Pancreas (tissue), 10 donors: ENCODE measurements at regions not wholly inside any gene's neighbourhood (a gene's known extent, or its start where the extent isn't known, plus 50 kb on each side); places are given as distances from the start of the nearest gene placed in this dataset.

Source experiments
- ATAC-seq, 4 donors: fragments of 200-7000 bp; cut with Tn5 transposase; one replicate each; pipeline versions ENCODE4 v1.8.0 to v1.9.1; 2020; ENCODE audit warnings: mild to moderate bottlenecking in 4 of 4, moderate library complexity in 4 of 4
- DNase-seq, 6 donors: peaks; one replicate each; pipeline ENCODE4 v3.0.0-alpha.2; 2020
- FAIRE-seq: peaks from 2 replicates; lab custom pipeline; 2012; peaks lifted over from hg19 to GRCh38; lab: Jason Lieb, UNC
- H3K27ac ChIP-seq, 4 donors: fragments of 200-600 bp; sonication (generic); 1 replicate in 3 of 4; 2 replicates in 1 of 4; pipeline versions ENCODE4 v1.5.0 to v1.8.0; 2020
- H3K27me3 ChIP-seq, 4 donors: fragments of 200-600 bp; one replicate each; pipeline ENCODE4 v1.8.0; 2021
- H3K36me3 ChIP-seq, 3 donors: fragments of 200-600 bp; sonication (generic) in 1 of 3; one replicate each; pipeline versions ENCODE4 v1.5.0 to v1.8.0; 2020 to 2021
- H3K4me1 ChIP-seq, 3 donors: fragments of 200-600 bp; one replicate each; pipeline ENCODE4 v1.8.0; 2021
- H3K4me3 ChIP-seq, 4 donors: fragments of 200-600 bp; sonication (generic) in 2 of 4; one replicate each; pipeline versions ENCODE4 v1.5.0 to v1.8.0; 2020 to 2021
- H3K9me3 ChIP-seq, 4 donors: fragments of 200-600 bp; one replicate each; pipeline ENCODE4 v1.8.0; 2021
- CTCF ChIP-seq, 4 donors: fragments of 200-600 bp; sonication (generic) in 3 of 4; IDR thresholded peaks; one replicate each; pipeline versions ENCODE4 v1.5.0 to v1.8.0; 2021; ENCODE audit warnings: antibody characterized with exemption in 4 of 4
- WGBS, 2 donors: extraction: QIAGEN DNeasy Blood & Tissue Kit; methylation state at CpG; one replicate each; pipeline ENCODE4 v1.1.7; 2013; 5-methylcytosine and 5-hydroxymethylcytosine counted together
- intact Hi-C, 3 donors: fragments of 100-400 bp; cut with DNase I; formaldehyde crosslinking; loops; one replicate each; pipeline versions ENCODE4 v1.11.1 to v1.14.2; 2022
- donor health status: healthy with polysubstance abuse.
- donor health status: DM: no; HTN: no; CAD: no; lungs with moderate emphysema.
- donor health status: DM: no; HTN: no; CAD: no.
- donor health status: control.
- donor health status: control.
- donor health status: Bipolar disorder and iron deficiency.
- donor health status: DM: yes; HTN: yes; CAD: no.
- donor health status: DM: no; HTN: no; CAD: no.
- donor health status: DM: no; HTN: no; CAD: no.
- donor health status: DM: yes; HTN: yes; CAD: no.

DNA sequence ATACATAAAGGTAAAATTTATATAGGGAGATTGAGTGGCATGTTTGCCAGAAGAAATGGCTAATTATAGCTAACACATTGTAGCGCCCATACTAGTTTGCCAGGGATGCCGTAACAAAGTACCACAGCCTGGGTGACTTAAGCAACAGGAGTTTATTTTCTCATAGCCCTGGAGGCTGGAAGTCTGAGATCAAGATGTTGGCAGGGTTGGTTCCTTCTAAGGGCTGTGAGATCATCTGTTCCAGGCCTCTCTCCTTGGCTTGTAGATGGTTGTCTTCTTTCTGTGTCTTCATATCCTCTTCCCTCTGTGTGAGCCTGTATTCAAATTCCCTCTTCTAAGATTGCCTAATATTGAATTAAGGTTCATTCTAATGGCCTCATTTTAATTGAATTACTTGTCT, 417.5 kb upstream of the OPRM1 start:
- intact Hi-C loops = no loop called here
- DNase-seq (no peak), ATAC-seq (no peak), FAIRE-seq (no peak)
- WGBS, 2 donors = 79 to 82% methylated on average over 2 of the region's 2 CpGs
- Histone ChIP-seq H3K36me3 (no peaks in the 10 kb centered on the region), H3K27me3 (no peaks in the 10 kb centered on the region), H3K4me1 (peaks cover 0 to 4% (median 3%) of the 10 kb centered on the region in 3 donors), H3K4me3 (no peak overlapping the region), H3K27ac (no peak overlapping the region), H3K9me3 (no peaks in the 10 kb centered on the region)
- TF ChIP-seq CTCF (IDR thresholded peaks at IDR 0.05) = no peak

- FAIRE-seq (no peak), DNase-seq (no peak), ATAC-seq (no peak)
- WGBS, 2 donors = 71 to 83% methylated on average over 5 of the region's 5 CpGs
- no peaks in the 10 kb centered on the region for H3K36me3 ChIP-seq
- peaks cover 0 to 4% (median 3%) of the 10 kb centered on the region in 3 donors for H3K4me1 ChIP-seq
- H3K9me3 ChIP-seq = no peaks in the 10 kb centered on the region
- intact Hi-C loops = no loop called here
- H3K4me3 ChIP-seq = no peak overlapping the region
- TF ChIP-seq CTCF (IDR thresholded peaks at IDR 0.05) = no peak
- H3K27ac ChIP-seq = no peak overlapping the region
- H3K27me3 ChIP-seq = no peaks in the 10 kb centered on the region
These were observed 418.0 kb upstream of the OPRM1 start for GRCh38 chr6:153621070-153621469.

DNA sequence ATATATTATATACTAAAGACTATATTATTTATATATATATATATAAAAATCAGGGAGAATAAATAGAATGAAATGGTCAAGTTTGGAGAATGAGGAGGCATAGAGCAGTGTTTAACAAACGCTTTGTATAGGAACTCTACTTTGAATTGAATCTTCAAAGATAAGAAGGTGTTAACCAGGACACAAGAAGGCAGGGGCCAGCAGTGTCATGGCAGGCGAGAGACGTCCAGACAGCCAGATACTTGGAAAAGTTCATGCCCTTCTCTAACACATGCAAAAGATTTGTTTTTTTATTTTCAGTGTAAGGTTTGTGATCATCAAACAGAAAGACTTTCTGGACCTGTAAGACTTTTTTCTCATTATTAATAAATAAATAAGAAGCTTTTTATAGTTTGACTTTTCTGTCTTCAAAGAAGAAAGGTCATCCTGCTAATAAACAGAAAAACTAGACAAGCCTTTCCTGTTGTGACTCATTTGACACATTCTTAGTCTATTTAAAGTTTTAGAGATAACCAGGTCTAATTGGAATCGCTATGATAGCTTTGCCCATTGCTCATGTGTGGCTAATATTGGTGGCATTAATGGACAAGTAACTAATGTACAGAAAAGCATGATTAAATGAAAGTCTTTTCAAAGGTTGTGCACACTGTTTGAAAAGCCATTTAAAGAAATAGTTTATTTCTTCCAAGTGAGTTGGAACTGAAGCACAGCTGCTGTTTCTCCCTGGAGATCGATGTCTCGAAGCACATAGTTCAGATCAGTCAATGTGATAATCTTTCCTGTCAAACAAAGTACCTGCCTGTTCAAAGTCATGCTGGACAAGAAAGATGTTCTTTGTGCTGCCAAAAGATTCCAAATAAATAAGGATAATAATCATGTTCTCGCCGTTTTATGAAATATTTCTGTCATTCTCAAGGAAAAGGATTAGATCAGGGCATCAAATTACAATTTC, 420.4 kb upstream of the OPRM1 start:
- intact Hi-C loops = no loop called here
- ATAC-seq = peak in 1 of 4 donors; percentile 25
- no peak for FAIRE-seq

DNA sequence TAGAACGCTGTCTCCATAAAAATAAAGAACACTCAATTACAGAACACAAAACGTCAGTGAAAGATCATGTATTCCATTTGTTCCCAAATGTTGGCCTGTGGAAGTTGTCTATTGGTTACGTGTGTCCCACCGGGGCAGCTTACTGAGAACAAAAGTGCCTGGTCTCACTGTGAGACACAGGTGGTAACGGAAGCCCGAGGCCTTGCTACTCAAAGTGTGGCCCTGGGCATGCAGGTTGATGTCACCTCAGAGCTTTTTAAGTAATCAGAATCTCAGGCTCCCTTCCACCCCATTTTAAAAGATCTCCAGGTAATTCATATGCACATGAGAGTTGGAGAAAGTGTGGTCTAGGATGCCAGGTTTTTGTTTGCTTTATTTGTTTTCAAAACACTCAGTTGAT, 422.5 kb upstream of the OPRM1 start:
- H3K36me3 ChIP-seq = no peaks in the 10 kb centered on the region
- no peaks in the 10 kb centered on the region for H3K9me3 ChIP-seq
- FAIRE-seq (no peak), ATAC-seq (no peak), DNase-seq (no peak)
- no peak overlapping the region for H3K27ac ChIP-seq
- H3K4me1 ChIP-seq = peaks cover 0 to 4% (median 3%) of the 10 kb centered on the region in 3 donors
- no peaks in the 10 kb centered on the region for H3K27me3 ChIP-seq
- no peak for TF ChIP-seq CTCF (IDR thresholded peaks at IDR 0.05)
- 81 to 88% methylated on average over 6 of the region's 6 CpGs for WGBS, 2 donors
- intact Hi-C loops = no loop called here
- no peak overlapping the region for H3K4me3 ChIP-seq

More for the DNA sequence above, 420.4 kb upstream of the OPRM1 start:
- H3K27me3 ChIP-seq = no peaks in the 10 kb centered on the region
- no peak for DNase-seq
- H3K36me3 ChIP-seq = no peaks in the 10 kb centered on the region
- WGBS, 2 donors = 24% methylated on average over 8 of the region's 8 CpGs
- no peaks in the 10 kb centered on the region for H3K9me3 ChIP-seq
- no peak overlapping the region for H3K4me3 ChIP-seq
- peaks cover 0 to 4% (median 3%) of the 10 kb centered on the region in 3 donors for H3K4me1 ChIP-seq
- no peak overlapping the region for H3K27ac ChIP-seq
- no peak for TF ChIP-seq CTCF (IDR thresholded peaks at IDR 0.05)
